C4-2B (cell line): ENCODE measurements at regions not wholly inside any gene's neighbourhood (a gene's known extent, or its start where the extent isn't known, plus 50 kb on each side); places are given as distances from the start of the nearest gene placed in this dataset.

ENCODE experiments used
- ZFX ChIP-seq: fragments of 450-650 bp; IDR thresholded peaks from 2 replicates; pipeline ENCODE4 v1.6.1; 2017
- TF ChIP-seq, protein P1 (sequence below): fragments of 450-650 bp; conservative IDR thresholded peaks from 2 replicates; pipeline ENCODE4 v1.5.1; 2017; ENCODE audit warnings: mild to moderate bottlenecking

DNA sequence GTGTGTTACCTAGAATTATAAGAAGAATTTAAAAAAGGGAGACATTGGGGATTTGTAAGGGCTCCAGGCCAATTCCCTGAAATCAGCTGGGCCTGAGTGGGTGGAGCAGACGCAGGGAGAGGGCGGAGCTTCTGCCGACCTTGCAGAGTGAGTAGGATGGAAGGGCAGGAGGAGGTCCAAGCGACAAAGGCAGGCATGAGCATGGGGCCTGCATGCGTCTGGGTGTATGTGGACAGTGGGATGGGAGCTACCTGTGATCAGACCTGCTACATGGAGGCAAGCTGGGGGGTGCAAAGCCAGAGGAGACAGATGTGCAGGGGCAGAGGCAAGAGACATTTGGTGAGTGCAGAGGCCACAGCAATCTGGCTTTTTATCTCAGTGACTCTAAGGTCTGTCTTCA, 105.3 kb upstream of the OLIG2 start:
- TF ChIP-seq, protein P1, sequence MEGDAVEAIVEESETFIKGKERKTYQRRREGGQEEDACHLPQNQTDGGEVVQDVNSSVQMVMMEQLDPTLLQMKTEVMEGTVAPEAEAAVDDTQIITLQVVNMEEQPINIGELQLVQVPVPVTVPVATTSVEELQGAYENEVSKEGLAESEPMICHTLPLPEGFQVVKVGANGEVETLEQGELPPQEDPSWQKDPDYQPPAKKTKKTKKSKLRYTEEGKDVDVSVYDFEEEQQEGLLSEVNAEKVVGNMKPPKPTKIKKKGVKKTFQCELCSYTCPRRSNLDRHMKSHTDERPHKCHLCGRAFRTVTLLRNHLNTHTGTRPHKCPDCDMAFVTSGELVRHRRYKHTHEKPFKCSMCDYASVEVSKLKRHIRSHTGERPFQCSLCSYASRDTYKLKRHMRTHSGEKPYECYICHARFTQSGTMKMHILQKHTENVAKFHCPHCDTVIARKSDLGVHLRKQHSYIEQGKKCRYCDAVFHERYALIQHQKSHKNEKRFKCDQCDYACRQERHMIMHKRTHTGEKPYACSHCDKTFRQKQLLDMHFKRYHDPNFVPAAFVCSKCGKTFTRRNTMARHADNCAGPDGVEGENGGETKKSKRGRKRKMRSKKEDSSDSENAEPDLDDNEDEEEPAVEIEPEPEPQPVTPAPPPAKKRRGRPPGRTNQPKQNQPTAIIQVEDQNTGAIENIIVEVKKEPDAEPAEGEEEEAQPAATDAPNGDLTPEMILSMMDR: no peak
- TF ChIP-seq ZFX: no peak
